Uterus (tissue), 2 donors: ENCODE measurements at regions not wholly inside any gene's neighbourhood (a gene's known extent, or its start where the extent isn't known, plus 50 kb on each side); places are given as distances from the start of the nearest gene placed in this dataset.
"Not testable (repeated sequence)": the region's sequence is repeated elsewhere in the genome, so short reads cannot be mapped to it uniquely, and the experiment has no call there.

Source experiments
- POLR2A ChIP-seq, 2 donors: fragments of 450-650 bp; IDR thresholded peaks; one replicate each; pipeline ENCODE4 v1.6.1; 2016; ENCODE audit warnings: antibody characterized with exemption in 2 of 2, mild to moderate bottlenecking in 1 of 2, moderate library complexity in 1 of 2
- TF ChIP-seq, protein P1 (sequence below), 4 experiments: fragments of 200-600 bp in 2 of 4; fragments of 450-650 bp in 2 of 4; sonication (generic) in 2 of 4; IDR thresholded peaks; one replicate each; pipeline ENCODE4 v1.5.1; 2016 to 2019; ENCODE audit warnings: antibody characterized with exemption in 4 of 4, mild to moderate bottlenecking in 2 of 4, moderate library complexity in 1 of 4

- TF ChIP-seq, protein P1, sequence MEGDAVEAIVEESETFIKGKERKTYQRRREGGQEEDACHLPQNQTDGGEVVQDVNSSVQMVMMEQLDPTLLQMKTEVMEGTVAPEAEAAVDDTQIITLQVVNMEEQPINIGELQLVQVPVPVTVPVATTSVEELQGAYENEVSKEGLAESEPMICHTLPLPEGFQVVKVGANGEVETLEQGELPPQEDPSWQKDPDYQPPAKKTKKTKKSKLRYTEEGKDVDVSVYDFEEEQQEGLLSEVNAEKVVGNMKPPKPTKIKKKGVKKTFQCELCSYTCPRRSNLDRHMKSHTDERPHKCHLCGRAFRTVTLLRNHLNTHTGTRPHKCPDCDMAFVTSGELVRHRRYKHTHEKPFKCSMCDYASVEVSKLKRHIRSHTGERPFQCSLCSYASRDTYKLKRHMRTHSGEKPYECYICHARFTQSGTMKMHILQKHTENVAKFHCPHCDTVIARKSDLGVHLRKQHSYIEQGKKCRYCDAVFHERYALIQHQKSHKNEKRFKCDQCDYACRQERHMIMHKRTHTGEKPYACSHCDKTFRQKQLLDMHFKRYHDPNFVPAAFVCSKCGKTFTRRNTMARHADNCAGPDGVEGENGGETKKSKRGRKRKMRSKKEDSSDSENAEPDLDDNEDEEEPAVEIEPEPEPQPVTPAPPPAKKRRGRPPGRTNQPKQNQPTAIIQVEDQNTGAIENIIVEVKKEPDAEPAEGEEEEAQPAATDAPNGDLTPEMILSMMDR (IDR thresholded peaks at IDR 0.05) = not testable (repeated sequence)
- not testable (repeated sequence) for TF ChIP-seq POLR2A (IDR thresholded peaks at IDR 0.05)
These were observed 809.2 kb upstream of the CDH18 start for GRCh38 chr5:20797216-20797615.
